ENCODE measurements at regions not wholly inside any gene's neighbourhood (a gene's known extent, or its start where the extent isn't known, plus 50 kb on each side); places are given as distances from the start of the nearest gene placed in this dataset.

- ChIA-PET POLR2A (no interaction called here), CTCF (ENCODE audit: unreplicated experiment) (no interaction called here)
- Histone ChIP-seq H3K79me2 (ENCODE audit: insufficient read depth, low read depth, low read length) (no peaks in the 10 kb centered on the region), H4K20me1 (ENCODE audit: insufficient read depth, low read length) (no peaks in the 10 kb centered on the region), H3K4me1 (ENCODE audit: insufficient read depth, low read length, poor library complexity, severe bottlenecking) (no peaks in the 10 kb centered on the region), H3K4me2 (ENCODE audit: low read length) (no peak overlapping the region), H3K36me3 (ENCODE audit: insufficient read depth, low read length) (no peaks in the 10 kb centered on the region), H3K27ac (ENCODE audit: low read depth, low read length, poor library complexity, severe bottlenecking) (no peak overlapping the region), H2AFZ (ENCODE audit: low read length) (no peak overlapping the region), H3K4me3 (ENCODE audit: low read depth, low read length, poor library complexity, severe bottlenecking) (no peak overlapping the region), H3K9me3 (ENCODE audit: low read length) (no peaks in the 10 kb centered on the region), H3K9me2 (ENCODE audit: insufficient read depth, low read length) (no peaks in the 10 kb centered on the region)
- intact Hi-C loops (cut with micrococcal nuclease; ENCODE audit: unreplicated experiment), result no loop called here
- BruUV-seq (replicated peaks), result no TSS peak
- TF ChIP-seq CTCF (conservative IDR thresholded peaks at IDR 0.05; ENCODE audit: low read length) (no peak), EZH2phosphoT487 (IDR thresholded peaks at IDR 0.05; ENCODE audit: borderline replicate concordance, low read depth, low read length) (no peak)
- DNase-seq (ENCODE audit: low spot score), result no peak
Measured at GRCh38 chr10:94223702-94224370, 138.9 kb downstream of the NOC3L start.

- no peak for DNase-seq (ENCODE audit: low spot score)
- no TSS peak for BruUV-seq (replicated peaks)
- no peaks in the 10 kb centered on the region for H3K36me3 ChIP-seq (ENCODE audit: insufficient read depth, low read length)
- no peak overlapping the region for H2AFZ ChIP-seq (ENCODE audit: low read length)
- H3K9me2 ChIP-seq (ENCODE audit: insufficient read depth, low read length), result no peaks in the 10 kb centered on the region
- no peak overlapping the region for H3K4me3 ChIP-seq (ENCODE audit: low read depth, low read length, poor library complexity, severe bottlenecking)
- H3K4me1 ChIP-seq (ENCODE audit: insufficient read depth, low read length, poor library complexity, severe bottlenecking), result no peaks in the 10 kb centered on the region
- POLR2A ChIA-PET, result no interaction called here
- CTCF ChIA-PET (ENCODE audit: unreplicated experiment), result no interaction called here
- H3K4me2 ChIP-seq (ENCODE audit: low read length), result no peak overlapping the region
- H4K20me1 ChIP-seq (ENCODE audit: insufficient read depth, low read length), result no peaks in the 10 kb centered on the region
- no peaks in the 10 kb centered on the region for H3K79me2 ChIP-seq (ENCODE audit: insufficient read depth, low read depth, low read length)
- no peak for TF ChIP-seq EZH2phosphoT487 (IDR thresholded peaks at IDR 0.05; ENCODE audit: borderline replicate concordance, low read depth, low read length)
- intact Hi-C loops (cut with micrococcal nuclease; ENCODE audit: unreplicated experiment), result no loop called here
- H3K27ac ChIP-seq (ENCODE audit: low read depth, low read length, poor library complexity, severe bottlenecking), result no peak overlapping the region
- no peaks in the 10 kb centered on the region for H3K9me3 ChIP-seq (ENCODE audit: low read length)
Measured at GRCh38 chr10:94224656-94225055, 138.1 kb downstream of the NOC3L start.

GRCh38 chr10:94225589-94225988 is 137.2 kb downstream of the NOC3L start:
- ChIA-PET POLR2A (no interaction called here), CTCF (ENCODE audit: unreplicated experiment) (no interaction called here)
- TF ChIP-seq CTCF (conservative IDR thresholded peaks at IDR 0.05; ENCODE audit: low read length), result no peak
- TF ChIP-seq EZH2phosphoT487 (IDR thresholded peaks at IDR 0.05; ENCODE audit: borderline replicate concordance, low read depth, low read length), result no peak
- Histone ChIP-seq H3K4me2 (ENCODE audit: low read length) (no peak overlapping the region), H3K36me3 (ENCODE audit: insufficient read depth, low read length) (no peaks in the 10 kb centered on the region), H3K27ac (ENCODE audit: low read depth, low read length, poor library complexity, severe bottlenecking) (no peak overlapping the region), H3K4me1 (ENCODE audit: insufficient read depth, low read length, poor library complexity, severe bottlenecking) (no peaks in the 10 kb centered on the region), H3K4me3 (ENCODE audit: low read depth, low read length, poor library complexity, severe bottlenecking) (no peak overlapping the region), H4K20me1 (ENCODE audit: insufficient read depth, low read length) (no peaks in the 10 kb centered on the region), H3K9me2 (ENCODE audit: insufficient read depth, low read length) (no peaks in the 10 kb centered on the region), H3K9me3 (ENCODE audit: low read length) (peaks cover 4% of the 10 kb centered on the region; the same call in 1 of the 2 replicates), H3K79me2 (ENCODE audit: insufficient read depth, low read depth, low read length) (no peaks in the 10 kb centered on the region), H2AFZ (ENCODE audit: low read length) (no peak overlapping the region)
- intact Hi-C loops (cut with micrococcal nuclease; ENCODE audit: unreplicated experiment), result no loop called here
- no TSS peak for BruUV-seq (replicated peaks)
- DNase-seq (ENCODE audit: low spot score), result no peak
